OCI-LY1 (cell line): ENCODE measurements at regions not wholly inside any gene's neighbourhood (a gene's known extent, or its start where the extent isn't known, plus 50 kb on each side); places are given as distances from the start of the nearest gene placed in this dataset.

Source experiments
- CTCF ChIP-seq: fragments of 200-600 bp; sonication (generic), shearing (Covaris generic); IDR thresholded peaks from 2 replicates; pipeline ENCODE4 v1.5.1; 2017; ENCODE audit warnings: mild to moderate bottlenecking, antibody characterized with exemption, low read length, moderate library complexity, mixed read lengths
- EZH2 ChIP-seq: fragments of 200-600 bp; sonication (generic), shearing (Covaris generic); IDR thresholded peaks from 2 replicates; pipeline ENCODE4 v1.8.0; 2017; ENCODE audit warnings: borderline replicate concordance, mixed run types, mild to moderate bottlenecking, antibody characterized with exemption, low read length, moderate library complexity, mixed read lengths

- TF ChIP-seq CTCF (no peak), EZH2 (no peak)
Measured at GRCh38 chr13:69474011-69474685, 633.5 kb upstream of the ATXN8OS start.
